Glutamatergic neuron (in vitro differentiated cells): ENCODE measurements at regions not wholly inside any gene's neighbourhood (a gene's known extent, or its start where the extent isn't known, plus 50 kb on each side); places are given as distances from the start of the nearest gene placed in this dataset.

Experiments
- DNase-seq: peaks from one replicate; pipeline ENCODE4 v3.0.0; 2022
- H3K27ac Mint-ChIP-seq: one replicate; pipeline ENCODE4 v1.8.0; 2020; ENCODE audit warnings: mild to moderate bottlenecking, mixed read lengths, inconsistent platforms; ENCODE audit not compliant: unreplicated experiment
- H3K27me3 Mint-ChIP-seq: one replicate; pipeline ENCODE4 v1.8.0; 2020; ENCODE audit warnings: mild to moderate bottlenecking, moderate library complexity, mixed read lengths, inconsistent platforms; ENCODE audit not compliant: unreplicated experiment
- H3K36me3 Mint-ChIP-seq: one replicate; pipeline ENCODE4 v1.8.0; 2020; ENCODE audit warnings: mild to moderate bottlenecking, mixed read lengths, inconsistent platforms; ENCODE audit not compliant: unreplicated experiment
- H3K4me1 Mint-ChIP-seq: one replicate; pipeline ENCODE4 v1.8.0; 2020; ENCODE audit warnings: mild to moderate bottlenecking, low read depth, mixed read lengths, inconsistent platforms; ENCODE audit not compliant: unreplicated experiment
- H3K4me3 Mint-ChIP-seq: one replicate; pipeline ENCODE4 v1.8.0; 2020; ENCODE audit warnings: mild to moderate bottlenecking, mixed read lengths, inconsistent platforms; ENCODE audit not compliant: unreplicated experiment
- H3K9me3 Mint-ChIP-seq: one replicate; pipeline ENCODE4 v1.8.0; 2020; ENCODE audit warnings: mild to moderate bottlenecking, moderate library complexity, mixed read lengths, inconsistent platforms; ENCODE audit not compliant: unreplicated experiment
- TF ChIP-seq, protein P1 (sequence below): fragments of 200-600 bp; sonication (generic); IDR thresholded peaks from one replicate; pipeline ENCODE4 v1.5.0; 2021; ENCODE audit not compliant: partially characterized antibody, unreplicated experiment

DNA sequence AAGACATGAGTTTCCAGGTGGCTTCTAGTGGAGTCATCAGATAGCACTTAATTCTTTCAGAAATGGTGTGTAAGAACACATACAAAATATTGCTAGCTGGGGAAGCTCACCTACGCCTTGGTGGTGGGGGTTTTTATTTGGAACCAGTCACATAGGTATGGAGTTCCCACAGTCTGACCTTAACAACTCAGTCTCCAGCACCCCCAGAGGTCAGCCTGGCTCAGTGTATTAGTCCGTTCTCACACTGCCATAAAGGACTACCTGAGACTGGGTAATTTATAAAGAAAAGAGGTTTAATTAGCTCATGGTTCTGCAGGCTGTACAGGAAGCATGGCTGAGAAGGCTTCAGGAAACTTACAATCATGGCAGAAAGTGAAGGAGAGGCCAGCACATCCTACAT, 317.5 kb upstream of the ZC3H12C start:
- Mint-ChIP-seq H3K4me1 (peaks cover 30% of the 10 kb centered on the region), H3K9me3 (peaks cover 8% of the 10 kb centered on the region), H3K36me3 (no peaks in the 10 kb centered on the region), H3K27ac (no peak overlapping the region), H3K27me3 (peaks cover 7% of the 10 kb centered on the region), H3K4me3 (no peak overlapping the region)
- DNase-seq, result no peak
- TF ChIP-seq, protein P1, sequence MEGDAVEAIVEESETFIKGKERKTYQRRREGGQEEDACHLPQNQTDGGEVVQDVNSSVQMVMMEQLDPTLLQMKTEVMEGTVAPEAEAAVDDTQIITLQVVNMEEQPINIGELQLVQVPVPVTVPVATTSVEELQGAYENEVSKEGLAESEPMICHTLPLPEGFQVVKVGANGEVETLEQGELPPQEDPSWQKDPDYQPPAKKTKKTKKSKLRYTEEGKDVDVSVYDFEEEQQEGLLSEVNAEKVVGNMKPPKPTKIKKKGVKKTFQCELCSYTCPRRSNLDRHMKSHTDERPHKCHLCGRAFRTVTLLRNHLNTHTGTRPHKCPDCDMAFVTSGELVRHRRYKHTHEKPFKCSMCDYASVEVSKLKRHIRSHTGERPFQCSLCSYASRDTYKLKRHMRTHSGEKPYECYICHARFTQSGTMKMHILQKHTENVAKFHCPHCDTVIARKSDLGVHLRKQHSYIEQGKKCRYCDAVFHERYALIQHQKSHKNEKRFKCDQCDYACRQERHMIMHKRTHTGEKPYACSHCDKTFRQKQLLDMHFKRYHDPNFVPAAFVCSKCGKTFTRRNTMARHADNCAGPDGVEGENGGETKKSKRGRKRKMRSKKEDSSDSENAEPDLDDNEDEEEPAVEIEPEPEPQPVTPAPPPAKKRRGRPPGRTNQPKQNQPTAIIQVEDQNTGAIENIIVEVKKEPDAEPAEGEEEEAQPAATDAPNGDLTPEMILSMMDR, result no peak

- Mint-ChIP-seq H3K4me1 (peaks cover 12% of the 10 kb centered on the region), H3K9me3 (no peaks in the 10 kb centered on the region), H3K27ac (no peak overlapping the region), H3K36me3 (no peaks in the 10 kb centered on the region), H3K4me3 (no peak overlapping the region), H3K27me3 (no peaks in the 10 kb centered on the region)
- TF ChIP-seq, protein P1, result no peak
- DNase-seq, result no peak
Measured at GRCh38 chr11:109783014-109783413, 310.2 kb upstream of the ZC3H12C start.

DNA sequence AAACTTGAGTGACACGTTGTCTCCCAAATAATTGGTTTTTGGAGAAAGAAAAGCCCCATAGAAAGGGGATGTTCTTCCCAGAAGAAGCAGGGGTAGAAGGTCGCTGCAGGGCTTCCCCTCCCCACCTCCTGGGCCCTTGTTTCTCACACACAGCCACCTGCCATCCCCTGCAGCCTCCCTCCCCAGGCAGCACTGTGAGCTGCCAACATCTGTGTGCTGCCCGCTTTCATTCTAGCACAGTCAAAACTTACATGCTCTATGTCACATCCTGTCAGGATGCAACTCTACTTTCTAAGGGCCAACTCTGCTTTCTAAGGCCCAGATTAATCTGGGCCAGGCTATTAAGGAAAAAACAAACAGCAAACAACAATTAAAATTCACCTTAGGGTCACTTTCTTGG, 309.4 kb upstream of the ZC3H12C start:
- TF ChIP-seq, protein P1, result no peak
- no peaks in the 10 kb centered on the region for H3K27me3 Mint-ChIP-seq
- peaks cover 12% of the 10 kb centered on the region for H3K4me1 Mint-ChIP-seq
- no peaks in the 10 kb centered on the region for H3K9me3 Mint-ChIP-seq
- peak; percentile 18 for DNase-seq
- no peak overlapping the region for H3K4me3 Mint-ChIP-seq
- H3K36me3 Mint-ChIP-seq, result no peaks in the 10 kb centered on the region
- no peak overlapping the region for H3K27ac Mint-ChIP-seq

GRCh38 chr11:109784536-109784935, 308.7 kb upstream of the ZC3H12C start:
- Mint-ChIP-seq H3K27ac (peak overlapping the region; percentile 1), H3K9me3 (no peaks in the 10 kb centered on the region), H3K36me3 (no peaks in the 10 kb centered on the region), H3K27me3 (no peaks in the 10 kb centered on the region), H3K4me1 (peaks cover 12% of the 10 kb centered on the region), H3K4me3 (no peak overlapping the region)
- TF ChIP-seq, protein P1, result no peak
- DNase-seq, result no peak

- H3K27me3 Mint-ChIP-seq, result no peaks in the 10 kb centered on the region
- TF ChIP-seq, protein P1, result no peak
- H3K36me3 Mint-ChIP-seq, result no peaks in the 10 kb centered on the region
- no peaks in the 10 kb centered on the region for H3K9me3 Mint-ChIP-seq
- peaks cover 12% of the 10 kb centered on the region for H3K4me1 Mint-ChIP-seq
- H3K27ac Mint-ChIP-seq, result no peak overlapping the region
- H3K4me3 Mint-ChIP-seq, result no peak overlapping the region
- DNase-seq, result no peak
Measured at GRCh38 chr11:109785198-109785597, 308.0 kb upstream of the ZC3H12C start.
